PC-3 (cell line): ENCODE measurements at regions not wholly inside any gene's neighbourhood (a gene's known extent, or its start where the extent isn't known, plus 50 kb on each side); places are given as distances from the start of the nearest gene placed in this dataset.

ENCODE experiments used
- ATAC-seq: fragments of 200-7000 bp; cut with Tn5 transposase; 2 replicates; pipeline ENCODE4 v1.9.1; 2020; ENCODE audit warnings: mild to moderate bottlenecking, moderate library complexity
- BruUV-seq: library from RNA; stranded (reverse); fragments of 400-500 nt; replicated peaks from 2 replicates; lab custom pipeline; 2021; lab: Mats Ljungman, UMichigan
- CTCF ChIA-PET: fragments of 300-600 bp; sonication (Branson Sonifier 250); formaldehyde crosslinking; loops from one replicate; lab custom pipeline; 2022; ENCODE audit warnings: antibody characterized with exemption; lab: Charles Lee
- POLR2A ChIA-PET: fragments of 300-600 bp; sonication (Branson Sonifier 250); formaldehyde crosslinking; loops from one replicate; lab custom pipeline; 2022; ENCODE audit warnings: antibody characterized with exemption; ENCODE audit not compliant: unreplicated experiment; lab: Charles Lee
- DNase-seq: peaks from one replicate; pipeline ENCODE4 v3.0.0-alpha.2; 2015
- H2AFZ ChIP-seq: fragments of 300-600 bp; sonication (generic); 2 replicates; pipeline ENCODE4 v1.6.0; 2016; ENCODE audit warnings: antibody characterized with exemption, low read length
- H3F3A ChIP-seq: fragments of 300-600 bp; sonication (generic); one replicate; pipeline ENCODE4 v1.6.0; 2017; ENCODE audit warnings: antibody characterized with exemption, low read length, control low read depth, mild to moderate bottlenecking; ENCODE audit not compliant: unreplicated experiment
- H3K27ac ChIP-seq: fragments of 300-600 bp; sonication (generic); 2 replicates; pipeline ENCODE4 v1.5.1; 2016; ENCODE audit warnings: mild to moderate bottlenecking, low read length
- H3K27me3 ChIP-seq: fragments of 300-600 bp; sonication (generic); 2 replicates; pipeline ENCODE4 v1.6.1; 2016; ENCODE audit warnings: low read length, mixed read lengths
- H3K36me3 ChIP-seq: fragments of 300-600 bp; sonication (generic); 2 replicates; pipeline ENCODE4 v1.6.1; 2016; ENCODE audit warnings: low read depth, mixed run types, low read length, mixed read lengths
- H3K4me1 ChIP-seq: fragments of 300-600 bp; sonication (generic); 2 replicates; pipeline ENCODE4 v1.5.1; 2016; ENCODE audit warnings: low read length; ENCODE audit not compliant: insufficient read depth
- H3K4me2 ChIP-seq: fragments of 300-600 bp; sonication (generic); 2 replicates; pipeline ENCODE4 v1.6.0; 2016; ENCODE audit warnings: low read length
- H3K4me3 ChIP-seq: fragments of 300-600 bp; sonication (generic); 2 replicates; pipeline ENCODE4 v1.5.1; 2016; ENCODE audit warnings: mild to moderate bottlenecking, low read length, mixed read lengths
- H3K79me2 ChIP-seq: fragments of 300-600 bp; sonication (generic); 2 replicates; pipeline ENCODE4 v1.6.1; 2017; ENCODE audit warnings: low read length, mixed read lengths
- H3K9ac ChIP-seq: fragments of 300-600 bp; sonication (generic); 2 replicates; pipeline ENCODE4 v1.6.0; 2016; ENCODE audit warnings: mild to moderate bottlenecking, low read length
- H3K9me2 ChIP-seq: fragments of 300-600 bp; sonication (generic); replicated peaks from 2 replicates; pipeline ENCODE4 v1.6.1; 2016; ENCODE audit warnings: mixed run types, low read length, mixed read lengths
- H3K9me3 ChIP-seq: fragments of 300-600 bp; sonication (generic); 2 replicates; pipeline ENCODE4 v1.6.1; 2016; ENCODE audit warnings: low read length, mixed read lengths
- H4K20me1 ChIP-seq: fragments of 300-600 bp; sonication (generic); 2 replicates; pipeline ENCODE4 v1.6.1; 2016; ENCODE audit warnings: low read length, mixed read lengths
- EZH2 ChIP-seq: fragments of 300-600 bp; sonication (generic); IDR thresholded peaks from one replicate; pipeline ENCODE4 v1.6.1; 2017; ENCODE audit warnings: antibody characterized with exemption, mild to moderate bottlenecking, low read length; ENCODE audit not compliant: unreplicated experiment
- EZH2phosphoT487 ChIP-seq: fragments of 300-600 bp; sonication (generic); IDR thresholded peaks from 2 replicates; pipeline ENCODE4 v1.6.1; 2018; ENCODE audit warnings: mild to moderate bottlenecking, antibody characterized with exemption, low read length, borderline replicate concordance
- intact Hi-C: fragments of 100-400 bp; cut with micrococcal nuclease; formaldehyde crosslinking; loops from 2 replicates; pipeline ENCODE4 v1.9.0; 2023
- TF ChIP-seq, protein P1 (sequence below): fragments of 300-600 bp; sonication (generic); conservative IDR thresholded peaks from 2 replicates; pipeline ENCODE4 v1.5.1; 2017; ENCODE audit warnings: antibody characterized with exemption, low read depth, mild to moderate bottlenecking, low read length

DNA sequence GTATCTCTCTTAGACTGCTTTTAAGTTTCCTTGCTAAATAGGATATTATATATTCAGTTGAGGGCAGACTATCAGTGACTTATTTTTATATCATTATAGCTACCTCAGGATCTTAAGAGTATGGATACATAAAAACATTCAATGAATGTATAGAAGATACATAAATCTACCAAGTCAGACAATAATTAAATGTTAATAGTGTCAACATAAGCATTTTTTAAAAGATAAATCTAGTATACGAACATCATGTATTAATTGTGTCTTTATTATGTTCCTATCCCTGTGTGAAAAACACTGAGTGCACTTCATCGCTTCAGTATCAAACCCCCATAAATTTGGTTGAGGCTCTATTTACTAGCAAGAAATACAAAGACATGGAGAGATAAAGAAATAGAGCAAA is 242.8 kb downstream of the CRPPA start:
- TF ChIP-seq EZH2, result no peak
- TF ChIP-seq, protein P1, sequence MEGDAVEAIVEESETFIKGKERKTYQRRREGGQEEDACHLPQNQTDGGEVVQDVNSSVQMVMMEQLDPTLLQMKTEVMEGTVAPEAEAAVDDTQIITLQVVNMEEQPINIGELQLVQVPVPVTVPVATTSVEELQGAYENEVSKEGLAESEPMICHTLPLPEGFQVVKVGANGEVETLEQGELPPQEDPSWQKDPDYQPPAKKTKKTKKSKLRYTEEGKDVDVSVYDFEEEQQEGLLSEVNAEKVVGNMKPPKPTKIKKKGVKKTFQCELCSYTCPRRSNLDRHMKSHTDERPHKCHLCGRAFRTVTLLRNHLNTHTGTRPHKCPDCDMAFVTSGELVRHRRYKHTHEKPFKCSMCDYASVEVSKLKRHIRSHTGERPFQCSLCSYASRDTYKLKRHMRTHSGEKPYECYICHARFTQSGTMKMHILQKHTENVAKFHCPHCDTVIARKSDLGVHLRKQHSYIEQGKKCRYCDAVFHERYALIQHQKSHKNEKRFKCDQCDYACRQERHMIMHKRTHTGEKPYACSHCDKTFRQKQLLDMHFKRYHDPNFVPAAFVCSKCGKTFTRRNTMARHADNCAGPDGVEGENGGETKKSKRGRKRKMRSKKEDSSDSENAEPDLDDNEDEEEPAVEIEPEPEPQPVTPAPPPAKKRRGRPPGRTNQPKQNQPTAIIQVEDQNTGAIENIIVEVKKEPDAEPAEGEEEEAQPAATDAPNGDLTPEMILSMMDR, result no peak
- TF ChIP-seq EZH2phosphoT487, result no peak
- H3K4me1 ChIP-seq, result no peaks in the 10 kb centered on the region
- no peaks in the 10 kb centered on the region for H3K9me3 ChIP-seq
- no peaks in the 10 kb centered on the region for H3K27me3 ChIP-seq
- no TSS peak for BruUV-seq
- no peak overlapping the region for H3K4me3 ChIP-seq
- H3K79me2 ChIP-seq, result no peaks in the 10 kb centered on the region
- intact Hi-C loops, result no loop called here
- no peak overlapping the region for H2AFZ ChIP-seq
- POLR2A ChIA-PET, result no interaction called here
- CTCF ChIA-PET, result no interaction called here
- no peaks in the 10 kb centered on the region for H3K36me3 ChIP-seq
- no peak for DNase-seq
- no peak overlapping the region for H3K4me2 ChIP-seq
- no peaks in the 10 kb centered on the region for H4K20me1 ChIP-seq
- no peaks in the 10 kb centered on the region for H3F3A ChIP-seq
- no peak for ATAC-seq
- no peak overlapping the region for H3K27ac ChIP-seq
- H3K9me2 ChIP-seq, result no peaks in the 10 kb centered on the region
- H3K9ac ChIP-seq, result no peak overlapping the region

DNA sequence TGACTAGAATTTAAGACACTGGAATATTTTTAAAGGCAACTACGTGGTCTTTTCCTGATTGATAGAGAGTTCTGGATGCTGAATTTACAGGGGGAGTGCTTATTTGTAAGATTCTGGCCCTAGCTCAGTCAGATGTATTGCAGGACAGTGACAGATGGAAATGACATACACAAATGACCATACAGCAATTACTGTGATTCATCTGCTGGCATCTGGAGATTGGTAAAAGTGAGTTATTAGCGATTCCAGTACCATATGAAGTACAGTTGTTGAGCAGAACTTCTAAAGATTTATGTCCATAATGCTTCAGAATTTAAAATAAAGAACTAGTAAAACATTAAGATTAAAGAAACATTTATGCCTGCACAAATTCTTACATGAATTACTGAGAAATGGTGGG is 243.2 kb downstream of the CRPPA start:
- BruUV-seq, result no TSS peak
- H3K4me2 ChIP-seq, result no peak overlapping the region
- H3K36me3 ChIP-seq, result no peaks in the 10 kb centered on the region
- H3K9me3 ChIP-seq, result no peaks in the 10 kb centered on the region
- DNase-seq, result no peak
- H3K27ac ChIP-seq, result no peak overlapping the region
- H3K9me2 ChIP-seq, result no peaks in the 10 kb centered on the region
- no peaks in the 10 kb centered on the region for H3K27me3 ChIP-seq
- no peaks in the 10 kb centered on the region for H3F3A ChIP-seq
- CTCF ChIA-PET, result no interaction called here
- intact Hi-C loops, result no loop called here
- no peaks in the 10 kb centered on the region for H3K79me2 ChIP-seq
- TF ChIP-seq EZH2 (no peak), EZH2phosphoT487 (no peak)
- TF ChIP-seq, protein P1, result no peak
- ATAC-seq, result no peak
- no peak overlapping the region for H3K4me3 ChIP-seq
- POLR2A ChIA-PET, result no interaction called here
- H2AFZ ChIP-seq, result no peak overlapping the region
- H4K20me1 ChIP-seq, result no peaks in the 10 kb centered on the region
- H3K4me1 ChIP-seq, result no peaks in the 10 kb centered on the region
- H3K9ac ChIP-seq, result no peak overlapping the region

DNA sequence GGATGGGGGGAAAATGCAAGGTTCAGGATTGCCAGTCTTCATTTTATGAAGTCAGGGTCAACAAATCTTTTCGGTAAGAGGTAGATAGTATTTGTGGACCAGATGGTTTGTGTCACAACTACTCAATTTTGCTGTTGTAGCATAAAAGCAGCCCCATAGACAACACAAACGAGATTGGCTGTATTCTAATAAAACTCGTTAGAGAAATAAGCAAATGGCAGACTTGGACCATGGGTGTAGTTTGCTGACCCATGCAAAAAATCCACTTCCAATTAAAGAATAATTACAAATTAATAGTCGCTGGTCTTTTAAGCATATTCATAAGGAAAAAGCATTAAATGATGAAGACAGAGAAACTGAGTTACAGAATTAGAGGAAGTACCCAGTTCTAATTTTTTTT is 247.1 kb downstream of the CRPPA start:
- Histone ChIP-seq H3K9me3 (no peaks in the 10 kb centered on the region), H4K20me1 (no peaks in the 10 kb centered on the region), H2AFZ (no peak overlapping the region), H3K27ac (no peak overlapping the region), H3K79me2 (no peaks in the 10 kb centered on the region), H3K27me3 (no peaks in the 10 kb centered on the region), H3K9ac (no peak overlapping the region), H3F3A (no peaks in the 10 kb centered on the region), H3K4me2 (no peak overlapping the region), H3K4me3 (no peak overlapping the region), H3K9me2 (no peaks in the 10 kb centered on the region), H3K36me3 (no peaks in the 10 kb centered on the region), H3K4me1 (no peaks in the 10 kb centered on the region)
- ChIA-PET CTCF (interaction anchor here (0.6 to 1.0 kb wide), 2 partner anchors 390 to 453 kb away, joined by 3 read pairs; no protein-coding TSS in a partner anchor), POLR2A (no interaction called here)
- TF ChIP-seq, protein P1, result no peak
- no peak for DNase-seq
- no peak for ATAC-seq
- BruUV-seq, result no TSS peak
- intact Hi-C loops, result no loop called here
